Chondrocyte (in vitro differentiated cells): ENCODE measurements at regions not wholly inside any gene's neighbourhood (a gene's known extent, or its start where the extent isn't known, plus 50 kb on each side); places are given as distances from the start of the nearest gene placed in this dataset.
A peak's percentile ranks its signal among the peaks of the same experiment; 100 is the strongest.
"Not testable (repeated sequence)": the region's sequence is repeated elsewhere in the genome, so short reads cannot be mapped to it uniquely, and the experiment has no call there.

ENCODE experiments used
- DNase-seq: peaks from one replicate; pipeline ENCODE4 v3.0.0; 2021; ENCODE audit warnings: mixed read lengths, low spot score
- H3K27ac Mint-ChIP-seq: one replicate; pipeline ENCODE4 v1.8.0; 2021; ENCODE audit warnings: mild to moderate bottlenecking, moderate library complexity, mixed read lengths; ENCODE audit not compliant: unreplicated experiment
- H3K27me3 Mint-ChIP-seq: 2 replicates; pipeline ENCODE4 v1.8.0; 2021; ENCODE audit warnings: low read depth, mixed read lengths
- H3K36me3 Mint-ChIP-seq: 2 replicates; pipeline ENCODE4 v1.8.0; 2021; ENCODE audit warnings: low read depth, mixed read lengths
- H3K4me1 Mint-ChIP-seq: 2 replicates; pipeline ENCODE4 v1.8.0; 2021; ENCODE audit warnings: low read depth, mild to moderate bottlenecking, mixed read lengths
- H3K4me3 Mint-ChIP-seq: one replicate; pipeline ENCODE4 v1.8.0; 2021; ENCODE audit warnings: mild to moderate bottlenecking, moderate library complexity, mixed read lengths; ENCODE audit not compliant: unreplicated experiment
- H3K9me3 Mint-ChIP-seq: 2 replicates; pipeline ENCODE4 v1.8.0; 2021; ENCODE audit warnings: low read depth, mixed read lengths
- TF ChIP-seq, protein P1 (sequence below): fragments of 200-600 bp; sonication (generic); IDR thresholded peaks from 2 replicates; pipeline ENCODE4 v1.5.0; 2021; ENCODE audit warnings: antibody characterized with exemption, mild to moderate bottlenecking, moderate library complexity

DNA sequence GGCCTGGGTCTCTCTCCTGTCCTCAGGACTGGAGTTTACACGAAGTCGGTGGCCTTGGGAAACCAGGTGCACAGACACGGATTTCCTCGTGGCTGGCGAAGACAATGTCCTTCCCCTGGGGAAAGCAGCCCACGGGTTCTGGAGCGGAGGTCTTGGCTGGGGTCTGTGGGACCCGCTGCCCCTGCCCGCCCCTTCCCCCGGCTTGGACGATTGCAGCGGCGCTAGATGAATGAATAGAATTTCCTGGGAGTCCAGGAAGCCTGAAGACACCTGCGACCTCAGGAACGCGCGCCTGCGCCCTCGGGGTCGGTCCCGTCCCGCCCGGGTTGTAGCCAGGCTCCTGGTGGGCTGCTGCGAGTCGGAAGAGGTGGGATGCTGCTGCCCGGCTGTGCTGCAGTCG, 564.7 kb downstream of the TSPY10 start:
- no peaks in the 10 kb centered on the region for H3K27me3 Mint-ChIP-seq
- TF ChIP-seq, protein P1, sequence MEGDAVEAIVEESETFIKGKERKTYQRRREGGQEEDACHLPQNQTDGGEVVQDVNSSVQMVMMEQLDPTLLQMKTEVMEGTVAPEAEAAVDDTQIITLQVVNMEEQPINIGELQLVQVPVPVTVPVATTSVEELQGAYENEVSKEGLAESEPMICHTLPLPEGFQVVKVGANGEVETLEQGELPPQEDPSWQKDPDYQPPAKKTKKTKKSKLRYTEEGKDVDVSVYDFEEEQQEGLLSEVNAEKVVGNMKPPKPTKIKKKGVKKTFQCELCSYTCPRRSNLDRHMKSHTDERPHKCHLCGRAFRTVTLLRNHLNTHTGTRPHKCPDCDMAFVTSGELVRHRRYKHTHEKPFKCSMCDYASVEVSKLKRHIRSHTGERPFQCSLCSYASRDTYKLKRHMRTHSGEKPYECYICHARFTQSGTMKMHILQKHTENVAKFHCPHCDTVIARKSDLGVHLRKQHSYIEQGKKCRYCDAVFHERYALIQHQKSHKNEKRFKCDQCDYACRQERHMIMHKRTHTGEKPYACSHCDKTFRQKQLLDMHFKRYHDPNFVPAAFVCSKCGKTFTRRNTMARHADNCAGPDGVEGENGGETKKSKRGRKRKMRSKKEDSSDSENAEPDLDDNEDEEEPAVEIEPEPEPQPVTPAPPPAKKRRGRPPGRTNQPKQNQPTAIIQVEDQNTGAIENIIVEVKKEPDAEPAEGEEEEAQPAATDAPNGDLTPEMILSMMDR = no peak
- no peaks in the 10 kb centered on the region for H3K9me3 Mint-ChIP-seq
- peak; percentile 69 for DNase-seq
- H3K27ac Mint-ChIP-seq = no peak overlapping the region
- H3K36me3 Mint-ChIP-seq = no peaks in the 10 kb centered on the region
- H3K4me3 Mint-ChIP-seq = no peak overlapping the region
- H3K4me1 Mint-ChIP-seq = no peaks in the 10 kb centered on the region

DNA sequence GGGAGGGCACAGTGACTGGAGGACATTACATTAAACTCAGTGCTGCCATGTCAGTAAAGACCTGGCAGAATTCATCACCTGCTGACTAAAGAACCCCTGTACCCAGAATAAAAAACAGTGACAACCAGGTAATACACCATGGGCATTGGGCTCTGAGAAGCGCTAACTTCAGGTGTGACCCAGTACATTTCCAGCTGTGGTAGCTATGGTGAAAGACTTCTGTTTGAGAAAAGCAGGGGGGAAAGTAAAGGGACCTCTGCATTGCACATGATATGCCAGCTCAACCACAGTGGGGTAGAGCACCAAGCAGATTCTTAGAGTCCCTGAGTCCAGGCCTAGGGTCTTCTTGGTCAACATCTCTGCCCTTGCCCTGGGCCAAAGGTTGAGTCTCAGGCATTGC, 578.6 kb downstream of the TSPY10 start:
- not testable (repeated sequence) for H3K27me3 Mint-ChIP-seq, H3K4me1 Mint-ChIP-seq, H3K36me3 Mint-ChIP-seq, H3K9me3 Mint-ChIP-seq, H3K4me3 Mint-ChIP-seq, H3K27ac Mint-ChIP-seq
- peak; percentile 28 for DNase-seq
